ENCODE measurements at regions not wholly inside any gene's neighbourhood (a gene's known extent, or its start where the extent isn't known, plus 50 kb on each side); places are given as distances from the start of the nearest gene placed in this dataset.
"Not testable (repeated sequence)": the region's sequence is repeated elsewhere in the genome, so short reads cannot be mapped to it uniquely, and the experiment has no call there.

GRCh38 chr10:76815505-76815904 is 822.1 kb downstream of the KCNMA1 start:
- peak in 1 of 10 donors; percentile 76 for DNase-seq
- intact Hi-C loops (cut with DNase I), result not testable (repeated sequence)

DNA sequence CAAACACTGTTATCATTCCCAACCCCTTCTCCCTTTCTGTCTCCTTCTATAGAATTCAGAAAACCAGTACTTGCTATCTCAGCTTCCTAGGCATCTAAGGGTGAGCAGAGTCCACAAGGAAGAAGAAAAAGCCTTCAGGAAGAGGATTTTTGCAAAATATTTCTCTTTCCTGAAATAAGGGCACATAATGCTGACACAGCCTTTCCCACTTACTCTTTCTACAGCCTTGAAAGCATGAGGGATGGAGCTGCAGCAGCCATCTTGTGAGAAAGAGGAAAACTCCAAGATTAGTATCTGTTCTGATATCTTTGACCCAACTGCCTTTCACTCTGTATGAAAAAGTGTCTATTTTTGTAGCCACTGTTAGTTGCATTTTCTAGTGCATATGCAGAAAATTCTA is 826.2 kb downstream of the KCNMA1 start:
- intact Hi-C loops (cut with DNase I), result no loop called here
- DNase-seq, result no peak

- DNase-seq, result no peak
- intact Hi-C loops (cut with DNase I), result no loop called here
Observed at GRCh38 chr10:76788452-76788811, 849.2 kb downstream of the KCNMA1 start.

- intact Hi-C loops (cut with DNase I), result no loop called here
- DNase-seq, result no peak
Observed at GRCh38 chr10:76787746-76788451, 849.7 kb downstream of the KCNMA1 start.

DNA sequence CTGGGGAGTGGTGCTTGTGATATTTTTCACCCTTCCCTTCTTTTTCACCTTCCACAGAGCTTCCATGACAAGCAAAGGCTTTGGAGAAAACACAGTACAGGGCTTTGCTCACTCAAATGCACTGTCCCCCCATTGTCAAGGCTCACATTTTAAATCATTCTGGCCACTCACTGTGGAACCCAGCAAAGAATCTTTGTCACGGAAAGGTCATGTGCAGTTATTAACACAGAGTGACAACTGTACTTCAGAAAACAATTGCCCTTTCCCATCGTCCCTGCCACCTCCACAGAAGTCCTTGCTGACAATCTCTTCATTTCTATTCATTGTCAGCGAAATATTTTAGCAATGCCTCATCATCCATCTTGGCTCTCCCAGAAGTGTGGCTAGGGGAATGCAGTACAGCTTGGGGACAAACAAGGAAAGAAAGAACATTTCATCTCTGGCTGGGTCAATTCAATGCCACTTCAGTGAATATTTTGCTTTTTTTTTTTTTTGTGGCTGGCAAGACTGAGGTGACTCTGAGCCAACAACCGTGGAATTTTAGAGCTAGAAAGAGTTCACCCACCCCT is 851.0 kb downstream of the KCNMA1 start:
- intact Hi-C loops (cut with DNase I), result no loop called here

GRCh38 chr10:76784076-76784475 is 853.5 kb downstream of the KCNMA1 start:
- intact Hi-C loops (cut with DNase I), result no loop called here

More for the DNA sequence above, 851.0 kb downstream of the KCNMA1 start:
- no peak for DNase-seq

DNA sequence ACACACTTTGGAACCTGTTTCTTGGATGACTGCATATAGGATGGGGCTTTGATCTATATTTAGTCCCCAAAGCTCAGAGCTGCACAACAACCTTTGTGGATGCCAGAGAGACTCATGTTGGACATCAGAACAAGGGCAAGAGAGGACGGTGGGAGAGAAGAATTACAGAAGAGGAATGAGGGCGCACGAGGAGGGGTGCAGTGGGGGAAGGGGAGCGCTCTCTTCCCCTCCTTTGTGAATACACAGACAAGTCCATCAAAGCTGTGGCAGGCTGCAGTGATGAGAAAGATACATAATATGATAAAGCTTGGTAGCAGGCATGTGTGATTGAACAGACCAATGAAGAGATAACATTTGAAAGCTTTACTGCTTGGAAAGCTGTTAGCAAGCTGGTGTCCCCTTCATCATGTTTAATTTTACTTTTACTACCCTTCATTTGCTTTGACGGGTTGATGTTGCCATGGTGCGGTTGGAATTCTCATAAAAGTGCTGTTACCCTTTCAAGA is 857.8 kb downstream of the KCNMA1 start:
- intact Hi-C loops (cut with DNase I), result no loop called here
- no peak for DNase-seq

More at GRCh38 chr10:76784076-76784475, 853.5 kb downstream of the KCNMA1 start:
- no peak for DNase-seq

DNA sequence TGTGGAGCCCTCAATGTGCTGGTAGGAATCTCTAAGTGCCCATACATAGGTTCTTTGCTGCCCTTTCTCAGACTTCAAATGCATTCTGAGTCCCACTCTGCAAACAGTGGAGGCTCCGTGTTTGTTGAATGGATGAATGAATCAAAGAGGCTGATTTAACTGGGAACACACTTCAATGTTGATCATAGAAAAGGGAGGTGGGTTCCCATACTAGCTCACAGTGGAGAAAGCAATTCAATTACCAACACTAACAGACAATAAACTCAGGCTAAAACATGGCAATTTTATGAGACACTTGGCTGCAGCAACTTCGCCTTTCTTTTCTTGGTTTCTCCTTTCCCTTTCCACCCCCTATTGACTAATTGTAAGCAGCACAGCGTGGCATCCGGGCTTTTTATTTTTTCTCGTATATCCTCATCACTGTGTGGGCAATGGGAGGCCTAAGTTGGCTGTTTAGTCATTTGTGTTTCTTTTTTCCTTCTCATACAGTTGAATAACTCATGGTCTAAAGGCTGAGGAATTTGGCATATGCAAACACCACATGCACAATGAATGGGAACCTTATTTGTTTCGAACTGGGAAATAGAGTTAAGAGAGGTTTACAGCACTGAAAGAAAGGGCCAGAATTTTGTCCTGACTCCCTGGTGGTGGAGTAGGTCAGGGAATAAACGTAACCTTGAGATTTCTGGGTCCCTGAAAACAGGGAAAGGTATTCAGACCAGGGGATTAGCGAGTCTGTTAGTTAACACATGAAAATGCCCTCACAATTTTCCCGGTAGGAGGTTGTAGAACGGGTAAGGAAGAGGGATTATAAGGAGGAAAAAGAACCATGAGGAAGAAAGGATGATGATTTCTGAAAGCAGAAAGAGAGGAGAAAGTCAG is 858.5 kb downstream of the KCNMA1 start:
- DNase-seq, result peak in 1 of 10 donors; percentile 6
- intact Hi-C loops (cut with DNase I), result no loop called here

DNA sequence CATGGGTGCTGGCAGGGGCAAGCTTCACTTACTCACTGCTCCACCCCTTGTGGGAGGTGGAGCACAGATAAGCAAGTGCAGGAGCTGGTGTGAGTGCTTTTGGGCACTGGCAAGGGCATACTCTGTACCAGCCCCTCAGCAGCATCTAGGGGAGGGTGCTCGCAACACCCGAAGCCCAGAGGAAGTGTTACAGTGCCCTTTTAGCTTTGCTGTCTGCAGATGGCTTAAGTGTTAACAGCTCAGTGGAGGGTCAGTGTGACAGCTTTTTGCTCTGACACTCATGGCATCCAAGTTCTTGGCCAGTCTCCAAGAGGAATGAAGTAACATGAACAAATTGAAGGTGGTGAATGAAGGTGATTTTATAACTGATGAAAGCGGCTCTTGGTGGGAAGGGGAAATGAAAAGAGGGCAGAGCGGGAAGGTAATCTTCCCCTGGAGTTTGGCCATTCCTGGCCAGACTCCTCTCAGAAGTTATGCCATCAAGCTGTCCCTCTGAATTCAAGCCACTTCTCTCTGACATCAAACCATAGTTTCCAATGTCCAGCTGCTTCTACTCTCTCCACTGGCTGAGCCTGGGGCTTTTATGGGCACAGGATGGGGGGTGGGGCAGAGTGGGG is 862.5 kb downstream of the KCNMA1 start:
- no peak for DNase-seq
- intact Hi-C loops (cut with DNase I), result no loop called here

- DNase-seq, result no peak
- intact Hi-C loops (cut with DNase I), result no loop called here
Observed at GRCh38 chr10:76769582-76769981, 868.0 kb downstream of the KCNMA1 start.

DNA sequence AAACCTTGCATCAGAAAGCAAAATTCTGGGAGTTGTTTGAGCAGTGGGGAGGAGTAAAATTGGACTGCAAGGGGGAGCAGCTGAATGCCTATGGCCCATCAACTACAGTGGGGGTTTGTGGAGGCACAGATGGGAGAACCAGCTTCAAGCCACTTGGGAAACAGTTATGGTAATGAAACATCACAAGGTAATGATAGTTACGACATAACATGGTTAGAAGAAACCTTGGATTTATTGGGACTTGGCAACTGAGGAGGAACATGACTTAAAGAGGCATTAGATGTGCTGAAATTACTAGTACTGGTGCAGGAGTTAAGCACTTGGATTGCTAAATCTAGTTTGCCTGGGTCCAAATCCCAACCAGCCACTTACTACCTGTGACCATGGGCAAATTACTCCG is 868.4 kb downstream of the KCNMA1 start:
- intact Hi-C loops (cut with DNase I), result no loop called here
- DNase-seq, result no peak

- intact Hi-C loops (cut with DNase I), result no loop called here
Observed at GRCh38 chr10:76766682-76767081, 870.9 kb downstream of the KCNMA1 start.

GRCh38 chr10:76764921-76765320 is 872.7 kb downstream of the KCNMA1 start:
- intact Hi-C loops (cut with DNase I); DNase-seq: not testable (repeated sequence)

More at GRCh38 chr10:76766682-76767081, 870.9 kb downstream of the KCNMA1 start:
- no peak for DNase-seq

DNA sequence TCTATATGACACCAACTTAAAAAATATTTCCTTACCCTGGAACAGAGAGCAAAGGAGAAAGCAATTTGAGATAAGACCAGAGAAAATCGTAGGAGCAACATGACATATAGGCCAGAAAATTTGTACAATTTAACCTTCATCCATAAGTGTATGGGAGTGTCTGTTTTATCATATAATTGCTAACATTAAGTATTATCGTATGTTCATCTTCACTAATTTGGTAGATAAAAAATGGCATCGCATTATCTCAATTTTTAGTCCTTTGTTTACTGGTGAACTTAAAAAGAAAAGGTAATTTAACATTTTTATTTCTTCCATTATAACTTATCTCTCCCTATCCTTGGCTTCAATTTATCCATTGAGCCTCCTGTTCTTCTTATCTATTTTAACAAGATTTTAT is 873.4 kb downstream of the KCNMA1 start:
- DNase-seq, result no peak
- intact Hi-C loops (cut with DNase I), result no loop called here

- no peak for DNase-seq
- intact Hi-C loops (cut with DNase I), result no loop called here
Observed at GRCh38 chr10:76763376-76763775, 874.2 kb downstream of the KCNMA1 start.

DNA sequence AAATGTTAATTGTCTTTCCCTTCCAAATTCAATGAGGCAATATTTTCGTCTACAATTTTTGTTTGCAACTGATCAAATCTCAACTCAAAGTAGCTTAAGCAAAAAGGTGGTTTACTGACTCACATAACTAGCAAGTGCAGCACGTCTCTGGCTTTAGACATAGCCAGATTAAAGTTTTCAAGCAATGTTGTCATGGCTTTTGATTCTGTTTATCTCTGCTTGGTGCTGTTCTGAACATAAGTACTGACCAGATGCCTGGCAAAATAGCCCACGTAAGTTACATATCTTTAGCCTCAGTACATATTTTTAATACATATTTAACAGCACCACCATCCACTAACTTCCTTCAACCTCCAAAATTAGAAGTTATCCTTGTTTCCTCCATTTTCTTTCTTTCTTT is 877.9 kb downstream of the KCNMA1 start:
- DNase-seq, result no peak
- intact Hi-C loops (cut with DNase I), result no loop called here

- no peak for DNase-seq
- intact Hi-C loops (cut with DNase I), result no loop called here
Observed at GRCh38 chr10:76743169-76743568, 894.4 kb downstream of the KCNMA1 start.

- intact Hi-C loops (cut with DNase I), result no loop called here
- DNase-seq, result no peak
Observed at GRCh38 chr10:76740514-76740913, 897.1 kb downstream of the KCNMA1 start.

DNA sequence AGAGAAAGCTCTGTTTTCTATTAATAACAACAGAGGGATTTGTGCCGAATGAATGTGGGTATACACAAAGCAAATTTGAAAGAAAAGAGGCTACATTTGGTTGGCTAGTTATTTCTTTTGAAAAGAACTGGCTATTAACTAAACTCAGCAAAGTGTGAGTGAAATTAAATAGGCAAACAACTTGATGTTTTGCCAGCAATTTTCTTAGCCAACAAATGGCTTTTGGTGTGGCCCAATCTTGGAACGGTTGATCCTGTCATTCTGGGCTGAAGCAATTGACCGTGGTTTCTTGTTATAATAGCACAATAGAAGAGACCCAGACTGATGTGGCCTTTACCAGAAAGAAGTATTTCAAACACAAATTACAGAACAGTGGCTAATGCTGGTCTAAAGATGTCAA is 898.6 kb downstream of the KCNMA1 start:
- DNase-seq, result no peak
- intact Hi-C loops (cut with DNase I), result no loop called here

DNA sequence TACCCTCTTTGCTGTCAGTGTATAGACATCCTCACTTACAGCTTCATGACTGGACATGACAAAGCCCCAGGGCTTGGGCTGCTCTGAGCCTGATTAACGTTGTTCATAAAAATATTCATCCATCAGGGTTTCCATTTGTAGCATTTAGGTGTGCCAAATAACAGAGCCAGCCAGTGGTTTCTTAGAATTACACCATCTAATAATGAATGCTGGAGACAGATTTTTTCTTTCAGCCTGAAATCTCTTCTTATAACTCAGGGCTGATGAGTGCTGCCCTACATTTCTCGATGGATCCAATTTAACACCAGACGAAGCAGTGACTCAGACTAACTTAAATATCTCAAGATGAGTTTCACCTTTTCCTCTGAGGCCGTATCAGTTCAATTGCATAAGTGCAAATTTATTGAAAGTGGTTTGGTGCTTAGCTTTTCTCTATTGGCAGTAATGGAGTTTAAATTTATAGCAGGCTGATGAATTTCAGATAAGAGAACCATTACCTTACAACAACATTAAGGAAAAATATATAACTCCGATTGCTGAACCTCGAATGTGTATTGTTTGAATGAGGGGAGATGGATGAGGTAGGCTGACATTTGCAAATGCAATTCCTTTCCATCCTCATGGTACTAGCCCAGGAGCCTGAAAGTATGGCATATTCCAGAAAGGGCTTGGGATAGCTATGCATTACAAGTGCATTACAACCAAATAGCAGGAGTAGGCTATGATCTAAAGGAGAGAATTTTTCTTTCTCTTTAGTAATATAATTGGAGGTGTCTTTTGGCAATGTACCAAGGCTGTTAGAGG is 900.6 kb downstream of the KCNMA1 start:
- intact Hi-C loops (cut with DNase I), result no loop called here

More for the DNA sequence above, 900.6 kb downstream of the KCNMA1 start:
- no peak for DNase-seq

Data from posterior cingulate gyrus (tissue), 11 donors.